A673 (cell line): ENCODE measurements at regions not wholly inside any gene's neighbourhood (a gene's known extent, or its start where the extent isn't known, plus 50 kb on each side); places are given as distances from the start of the nearest gene placed in this dataset.

ENCODE experiments used
- BruUV-seq: library from RNA; stranded (reverse); fragments of 400-500 nt; replicated peaks from 2 replicates; lab custom pipeline; 2021; lab: Mats Ljungman, UMichigan
- CTCF ChIA-PET: fragments of 300-600 bp; sonication (Branson Sonifier 250); formaldehyde crosslinking; loops from one replicate; lab custom pipeline; 2022; ENCODE audit warnings: antibody characterized with exemption; lab: Charles Lee
- POLR2A ChIA-PET: fragments of 300-600 bp; sonication (Branson Sonifier 250); formaldehyde crosslinking; loops from one replicate; lab custom pipeline; 2022; ENCODE audit warnings: antibody characterized with exemption; ENCODE audit not compliant: low non-redundant PET; lab: Charles Lee
- DNase-seq: peaks from one replicate; pipeline ENCODE4 v3.0.0-alpha.2; 2015; ENCODE audit warnings: low spot score
- H3K27ac ChIP-seq: fragments of 200-600 bp; sonication (generic); 2 replicates; pipeline ENCODE4 v1.5.1; 2016; ENCODE audit warnings: mixed run types, low read depth, mild to moderate bottlenecking, mixed read lengths, antibody characterized with exemption, low read length; ENCODE audit not compliant: poor library complexity, severe bottlenecking
- H3K27me3 ChIP-seq: fragments of 200-600 bp; sonication (generic); replicated peaks from 2 replicates; pipeline ENCODE4 v1.6.1; 2017; ENCODE audit warnings: mixed run types, low read depth, mild to moderate bottlenecking, mixed read lengths, antibody characterized with exemption, low read length; ENCODE audit not compliant: insufficient read depth, poor library complexity
- H3K36me3 ChIP-seq: fragments of 200-600 bp; sonication (generic); 2 replicates; pipeline ENCODE4 v1.6.1; 2016; ENCODE audit warnings: mixed run types, mild to moderate bottlenecking, mixed read lengths, antibody characterized with exemption, low read length; ENCODE audit not compliant: insufficient read depth, poor library complexity, severe bottlenecking
- H3K4me1 ChIP-seq: fragments of 200-600 bp; sonication (generic); 2 replicates; pipeline ENCODE4 v1.6.1; 2017; ENCODE audit warnings: mixed run types, mild to moderate bottlenecking, mixed read lengths, antibody characterized with exemption, low read length; ENCODE audit not compliant: insufficient read depth, poor library complexity, severe bottlenecking
- H3K4me3 ChIP-seq: fragments of 200-600 bp; sonication (generic); 2 replicates; pipeline ENCODE4 v1.5.1; 2016; ENCODE audit warnings: low read depth, mixed run types, mild to moderate bottlenecking, mixed read lengths, low read length; ENCODE audit not compliant: poor library complexity, severe bottlenecking
- H3K9me3 ChIP-seq: fragments of 200-600 bp; sonication (generic); 2 replicates; pipeline ENCODE4 v1.6.1; 2016; ENCODE audit warnings: mixed run types, low read depth, mild to moderate bottlenecking, mixed read lengths, antibody characterized with exemption, low read length; ENCODE audit not compliant: poor library complexity, severe bottlenecking
- CTCF ChIP-seq: fragments of 300-800, 200-600 bp; sonication (generic); conservative IDR thresholded peaks from 2 replicates; pipeline ENCODE4 v1.5.1; 2017; ENCODE audit warnings: low read depth, mild to moderate bottlenecking, antibody characterized with exemption, low read length, moderate library complexity, mixed read lengths
- EZH2 ChIP-seq: fragments of 200-600 bp; sonication (generic); IDR thresholded peaks from 2 replicates; pipeline ENCODE4 v1.6.1; 2017; ENCODE audit warnings: borderline replicate concordance, low read depth, mild to moderate bottlenecking, mixed read lengths, antibody characterized with exemption, low read length; ENCODE audit not compliant: poor library complexity, severe bottlenecking
- intact Hi-C: fragments of 100-400 bp; cut with micrococcal nuclease; formaldehyde crosslinking; loops from one replicate; pipeline ENCODE4 v1.10.0; 2022; ENCODE audit not compliant: unreplicated experiment

GRCh38 chr21:23218667-23219066 is 2220.5 kb downstream of the NCAM2 start:
- no peak overlapping the region for H3K4me3 ChIP-seq
- intact Hi-C loops, result no loop called here
- no peaks in the 10 kb centered on the region for H3K4me1 ChIP-seq
- H3K27me3 ChIP-seq, result no peaks in the 10 kb centered on the region
- DNase-seq, result peak; percentile 2
- H3K27ac ChIP-seq, result no peak overlapping the region
- BruUV-seq, result no TSS peak
- no peaks in the 10 kb centered on the region for H3K36me3 ChIP-seq
- ChIA-PET POLR2A (no interaction called here), CTCF (no interaction called here)
- no peaks in the 10 kb centered on the region for H3K9me3 ChIP-seq
- TF ChIP-seq EZH2 (no peak), CTCF (no peak)

GRCh38 chr21:23217597-23217996 is 2219.4 kb downstream of the NCAM2 start:
- peak; percentile 0 for DNase-seq
- Histone ChIP-seq H3K4me1 (no peaks in the 10 kb centered on the region), H3K4me3 (no peak overlapping the region), H3K9me3 (peaks cover 9% of the 10 kb centered on the region), H3K27ac (no peak overlapping the region), H3K27me3 (no peaks in the 10 kb centered on the region), H3K36me3 (no peaks in the 10 kb centered on the region)
- intact Hi-C loops, result no loop called here
- no TSS peak for BruUV-seq
- ChIA-PET CTCF (no interaction called here), POLR2A (no interaction called here)
- no peak for TF ChIP-seq EZH2
- no peak for TF ChIP-seq CTCF

- CTCF ChIA-PET, result no interaction called here
- H3K36me3 ChIP-seq, result no peaks in the 10 kb centered on the region
- TF ChIP-seq CTCF (no peak), EZH2 (no peak)
- H3K27me3 ChIP-seq, result no peaks in the 10 kb centered on the region
- no peaks in the 10 kb centered on the region for H3K4me1 ChIP-seq
- POLR2A ChIA-PET, result no interaction called here
- DNase-seq, result no peak
- H3K27ac ChIP-seq, result no peak overlapping the region
- intact Hi-C loops, result no loop called here
- peaks cover 16% of the 10 kb centered on the region for H3K9me3 ChIP-seq
- H3K4me3 ChIP-seq, result no peak overlapping the region
- no TSS peak for BruUV-seq
Measured at GRCh38 chr21:23215261-23215660, 2217.1 kb downstream of the NCAM2 start.
